ENCODE measurements at regions not wholly inside any gene's neighbourhood (a gene's known extent, or its start where the extent isn't known, plus 50 kb on each side); places are given as distances from the start of the nearest gene placed in this dataset.

DNA sequence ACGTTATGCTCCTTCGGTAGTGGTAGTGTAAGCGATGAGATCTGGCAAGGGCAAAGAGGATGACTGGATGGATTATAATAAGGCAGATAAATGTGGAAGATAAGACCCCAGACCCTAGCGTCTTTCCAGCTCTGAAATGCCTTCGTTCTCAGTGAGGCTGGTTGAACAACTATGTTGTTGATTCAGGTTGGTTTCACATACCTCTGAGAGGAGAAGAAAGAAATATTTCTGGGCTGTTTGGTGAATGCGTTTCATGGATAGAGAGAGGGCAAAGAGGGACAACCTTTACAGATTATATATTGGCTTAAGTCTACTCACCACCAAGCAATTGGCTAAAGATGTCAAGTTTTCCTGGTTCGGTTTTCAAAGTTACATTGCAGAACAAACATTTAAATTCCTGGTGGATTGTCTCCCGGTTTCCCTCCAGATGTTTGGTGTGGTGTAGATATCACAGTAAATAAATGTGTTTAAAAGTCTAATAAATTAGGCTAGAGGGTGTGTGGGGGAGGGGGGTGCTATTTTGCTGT is 190.1 kb upstream of the GLI2 start:
- TF ChIP-seq, protein P1, sequence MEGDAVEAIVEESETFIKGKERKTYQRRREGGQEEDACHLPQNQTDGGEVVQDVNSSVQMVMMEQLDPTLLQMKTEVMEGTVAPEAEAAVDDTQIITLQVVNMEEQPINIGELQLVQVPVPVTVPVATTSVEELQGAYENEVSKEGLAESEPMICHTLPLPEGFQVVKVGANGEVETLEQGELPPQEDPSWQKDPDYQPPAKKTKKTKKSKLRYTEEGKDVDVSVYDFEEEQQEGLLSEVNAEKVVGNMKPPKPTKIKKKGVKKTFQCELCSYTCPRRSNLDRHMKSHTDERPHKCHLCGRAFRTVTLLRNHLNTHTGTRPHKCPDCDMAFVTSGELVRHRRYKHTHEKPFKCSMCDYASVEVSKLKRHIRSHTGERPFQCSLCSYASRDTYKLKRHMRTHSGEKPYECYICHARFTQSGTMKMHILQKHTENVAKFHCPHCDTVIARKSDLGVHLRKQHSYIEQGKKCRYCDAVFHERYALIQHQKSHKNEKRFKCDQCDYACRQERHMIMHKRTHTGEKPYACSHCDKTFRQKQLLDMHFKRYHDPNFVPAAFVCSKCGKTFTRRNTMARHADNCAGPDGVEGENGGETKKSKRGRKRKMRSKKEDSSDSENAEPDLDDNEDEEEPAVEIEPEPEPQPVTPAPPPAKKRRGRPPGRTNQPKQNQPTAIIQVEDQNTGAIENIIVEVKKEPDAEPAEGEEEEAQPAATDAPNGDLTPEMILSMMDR (IDR thresholded peaks at IDR 0.05; ENCODE audit: low read depth, low read length, poor library complexity, severe bottlenecking) = no peak
- TF ChIP-seq EZH2phosphoT487 (IDR thresholded peaks at IDR 0.05; ENCODE audit: borderline replicate concordance, low read length) = no peak
